ENCODE measurements at regions not wholly inside any gene's neighbourhood (a gene's known extent, or its start where the extent isn't known, plus 50 kb on each side); places are given as distances from the start of the nearest gene placed in this dataset.

- no peak overlapping the region for H3K4me3 ChIP-seq (ENCODE audit: control insufficient read depth, low read depth, low read length)
- TF ChIP-seq CTCF (IDR thresholded peaks at IDR 0.05; ENCODE audit: control insufficient read depth, insufficient read depth, low read depth, low read length, missing control alignments): no peak
- DNase-seq (ENCODE audit: low read depth): no peak
These were observed 55.5 kb upstream of the MEF2C start for GRCh38 chr5:88938488-88938887.

- no peak for TF ChIP-seq CTCF (IDR thresholded peaks at IDR 0.05; ENCODE audit: control insufficient read depth, insufficient read depth, low read depth, low read length, missing control alignments)
- no peak overlapping the region for H3K4me3 ChIP-seq (ENCODE audit: control insufficient read depth, low read depth, low read length)
- no peak for DNase-seq (ENCODE audit: low read depth)
These were observed 54.4 kb upstream of the MEF2C start for GRCh38 chr5:88937406-88937805.

GRCh38 chr5:88934439-88934838, 51.5 kb upstream of the MEF2C start:
- no peak for DNase-seq (ENCODE audit: low read depth)
- no peak for TF ChIP-seq CTCF (IDR thresholded peaks at IDR 0.05; ENCODE audit: control insufficient read depth, insufficient read depth, low read depth, low read length, missing control alignments)
- no peak overlapping the region for H3K4me3 ChIP-seq (ENCODE audit: control insufficient read depth, low read depth, low read length)

Measured in AG09309 (cell line).